NOMO-1 treated with DMSO at 0.1 percent for 48 hours (cell line): ENCODE measurements at regions not wholly inside any gene's neighbourhood (a gene's known extent, or its start where the extent isn't known, plus 50 kb on each side); places are given as distances from the start of the nearest gene placed in this dataset.
"Not testable (repeated sequence)": the region's sequence is repeated elsewhere in the genome, so short reads cannot be mapped to it uniquely, and the experiment has no call there.

Source experiments
- DNase-seq: peaks from one replicate; lab custom pipeline; 2025; ENCODE audit not compliant: unreplicated experiment; lab: John Stamatoyannopoulos, UW

DNA sequence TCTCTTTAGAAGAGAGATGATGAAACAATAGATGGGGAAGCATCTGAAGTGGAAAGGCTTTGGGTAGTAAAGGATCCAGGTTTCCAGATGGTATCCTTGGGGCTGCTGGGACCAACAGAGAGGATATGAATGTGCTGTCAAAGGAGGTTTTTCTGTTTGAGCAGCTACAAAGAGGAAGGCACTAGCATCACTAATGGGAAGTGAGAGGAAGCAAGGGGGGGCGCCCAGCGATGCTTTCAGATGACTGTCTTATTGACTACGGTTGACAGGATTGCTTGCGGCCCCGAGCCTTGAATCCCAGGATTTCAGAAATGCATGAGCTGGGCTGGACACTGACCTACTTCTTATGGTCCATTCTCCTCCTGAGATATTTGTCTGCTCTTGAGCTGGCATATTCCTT lies 103.8 kb upstream of the GALNT15 start:
- no peak for DNase-seq

DNA sequence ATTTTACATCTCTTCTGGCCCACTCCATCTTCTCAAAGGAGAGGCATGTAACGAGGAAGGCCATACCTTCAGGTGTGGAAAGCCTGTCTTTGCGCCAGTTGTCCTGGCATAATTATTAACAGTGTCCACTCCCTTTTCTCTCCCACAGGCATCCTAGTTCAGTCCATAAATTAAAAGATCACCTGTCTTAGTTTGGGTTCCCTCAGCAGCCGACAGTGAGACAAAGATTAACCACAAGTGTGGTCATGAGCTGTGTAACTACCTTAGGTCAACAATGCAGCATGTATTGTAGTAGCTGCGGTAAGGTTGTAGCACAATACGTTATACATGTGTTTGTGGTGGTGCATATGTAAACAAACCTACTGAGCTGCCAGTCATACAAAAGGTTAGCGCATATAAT lies 103.3 kb upstream of the GALNT15 start:
- DNase-seq, result no peak

DNA sequence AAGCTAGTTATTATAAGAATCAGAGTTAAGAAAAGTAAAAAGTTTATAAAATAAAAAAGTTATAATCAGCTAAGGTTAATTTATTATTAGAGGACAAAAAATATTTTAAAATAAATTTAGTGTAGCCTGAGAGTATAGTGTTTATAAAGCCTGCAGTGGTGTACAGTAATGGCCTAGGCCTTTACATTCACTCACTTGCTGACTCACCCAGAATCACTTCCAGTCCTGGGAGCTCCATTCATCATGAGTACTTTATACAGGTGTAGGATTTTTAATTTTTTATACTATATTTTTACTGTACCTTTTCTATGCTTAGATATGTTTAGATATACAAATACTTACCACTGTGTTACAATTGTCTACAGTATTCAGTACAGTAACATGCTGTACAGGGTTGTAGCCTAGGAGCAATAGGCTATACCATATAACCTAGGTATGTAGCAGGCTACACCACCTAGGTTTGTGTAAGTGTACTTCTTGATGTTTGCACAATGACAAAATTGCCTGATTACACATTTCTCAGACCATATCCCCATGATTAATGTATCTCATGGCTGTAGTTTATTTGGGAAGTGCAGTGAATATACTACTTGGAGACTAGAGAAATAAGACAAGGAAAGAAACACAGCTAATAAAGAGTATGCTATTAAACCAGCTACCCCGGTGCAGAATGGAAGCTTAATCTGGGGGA lies 101.9 kb upstream of the GALNT15 start:
- no peak for DNase-seq

DNA sequence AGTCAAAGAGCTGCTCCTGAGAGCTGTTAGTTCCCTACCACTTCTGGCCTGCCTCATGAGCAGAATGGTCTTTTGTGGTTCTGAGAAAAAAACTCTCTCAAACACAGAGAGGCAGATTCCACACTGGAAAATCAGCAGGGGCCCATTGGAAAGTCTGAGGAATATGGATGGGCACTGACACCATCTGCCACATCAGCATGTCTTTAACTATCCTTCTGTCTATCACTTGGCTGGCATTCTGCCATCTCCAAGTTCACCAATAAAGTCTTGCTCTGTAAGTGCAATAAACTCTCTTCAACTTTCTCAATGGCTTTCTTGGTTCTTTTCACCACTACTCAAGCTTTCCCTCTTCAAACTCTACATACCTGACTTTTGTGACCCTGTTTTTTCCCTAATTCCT lies 101.3 kb upstream of the GALNT15 start:
- DNase-seq, result no peak

DNA sequence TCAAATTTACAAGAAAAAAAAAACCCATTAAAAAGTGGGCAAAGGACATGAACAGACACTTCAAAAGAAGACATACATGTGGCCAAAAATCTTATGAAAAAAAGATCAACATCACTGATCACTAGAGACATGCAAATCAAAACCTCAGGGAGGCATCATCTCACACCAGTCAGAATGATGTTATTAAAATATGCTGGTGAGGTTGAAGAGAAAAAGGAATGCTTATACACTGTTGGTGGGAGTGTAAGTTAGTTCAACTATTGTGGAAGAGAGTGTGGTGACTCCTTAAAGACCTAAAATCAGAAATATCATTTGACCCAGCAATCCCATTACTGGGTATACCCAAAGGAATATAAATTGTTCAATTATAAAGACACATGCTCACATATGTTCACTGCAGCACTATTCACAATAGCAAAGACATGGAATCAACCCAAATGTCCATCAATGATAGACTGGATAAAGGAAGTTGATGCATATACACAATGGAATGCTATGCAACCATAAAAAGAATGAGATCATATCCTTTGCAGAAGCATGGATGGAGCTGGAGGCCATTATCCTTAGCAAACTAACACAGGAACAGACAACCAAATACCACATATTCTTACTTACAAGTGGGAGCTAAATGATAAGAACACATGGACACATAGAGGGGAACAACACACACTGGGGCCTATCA lies 100.3 kb upstream of the GALNT15 start:
- not testable (repeated sequence) for DNase-seq

DNA sequence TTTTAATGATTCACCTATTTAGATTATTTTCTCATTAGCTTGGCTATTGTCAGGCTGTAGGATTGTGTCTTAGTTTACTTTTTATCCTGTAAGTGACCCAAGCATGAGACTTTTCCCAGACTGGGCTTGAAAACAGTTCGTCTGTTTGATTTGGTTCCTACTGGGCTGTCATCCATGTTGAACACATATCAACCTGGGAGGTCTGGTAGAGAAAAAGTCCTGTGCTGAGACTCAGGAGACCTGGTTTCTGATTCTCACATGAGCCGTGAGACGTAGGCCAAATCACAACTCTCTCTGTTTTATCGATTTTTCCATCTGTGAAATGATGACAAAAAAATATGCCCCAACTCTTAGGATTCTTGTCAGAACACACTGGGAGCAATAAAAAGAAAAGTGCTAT lies 98.8 kb upstream of the GALNT15 start:
- DNase-seq, result no peak

DNA sequence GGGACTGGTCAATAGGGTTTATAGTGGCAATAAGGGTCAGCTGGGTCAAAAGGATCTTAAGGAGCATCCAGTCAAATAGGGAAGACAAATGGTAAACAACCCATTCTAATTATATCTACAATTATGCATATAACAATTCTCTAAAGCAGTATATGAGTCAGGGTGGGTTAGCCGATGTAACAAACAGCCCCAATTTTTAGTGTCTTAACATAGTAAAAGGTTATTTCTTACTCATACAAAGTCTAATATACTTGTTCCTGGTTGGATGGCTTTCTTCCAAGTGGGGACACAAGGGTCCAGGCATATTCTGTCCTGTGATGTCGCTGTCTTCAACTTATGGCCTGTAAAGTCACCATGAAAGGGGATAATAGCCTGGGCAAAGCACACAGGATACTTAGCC lies 97.9 kb upstream of the GALNT15 start:
- no peak for DNase-seq

DNA sequence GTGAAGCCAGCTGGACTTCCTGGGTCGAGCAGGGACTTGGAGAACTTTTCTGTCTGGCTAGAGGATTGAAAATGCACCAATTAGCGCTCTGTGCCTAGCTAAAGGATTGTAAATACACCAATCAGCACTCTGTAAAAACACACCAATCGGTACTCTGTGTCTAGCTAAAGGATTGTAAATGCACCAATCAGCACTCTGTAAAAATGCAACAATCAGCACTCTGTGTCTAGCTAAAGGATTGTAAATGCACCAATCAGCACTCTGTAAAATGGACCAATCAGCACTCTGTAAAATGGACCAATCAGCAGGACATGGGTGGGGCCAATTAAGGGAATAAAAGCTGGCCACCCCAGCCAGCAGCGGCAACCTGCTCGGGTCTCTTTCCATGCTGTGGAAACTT lies 97.3 kb upstream of the GALNT15 start:
- DNase-seq, result not testable (repeated sequence)

DNA sequence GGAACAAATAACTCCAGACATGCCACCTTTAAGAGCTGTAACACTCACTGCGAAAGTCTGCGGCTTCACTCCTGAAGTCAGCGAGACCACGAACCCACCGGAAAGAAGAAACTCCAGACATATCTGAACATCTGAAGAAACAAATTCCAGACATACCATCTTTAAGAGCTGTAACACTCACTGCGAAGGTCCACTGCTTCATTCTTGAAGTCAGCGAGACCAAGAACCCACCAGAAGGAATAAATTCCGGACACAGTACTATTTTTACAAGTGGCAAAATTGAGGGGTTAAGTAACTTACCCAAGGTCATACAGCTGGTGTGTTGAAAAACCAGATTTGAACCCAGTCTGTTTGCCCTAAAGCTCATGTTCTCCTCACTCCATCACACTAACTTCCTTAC lies 96.8 kb upstream of the GALNT15 start:
- not testable (repeated sequence) for DNase-seq

DNA sequence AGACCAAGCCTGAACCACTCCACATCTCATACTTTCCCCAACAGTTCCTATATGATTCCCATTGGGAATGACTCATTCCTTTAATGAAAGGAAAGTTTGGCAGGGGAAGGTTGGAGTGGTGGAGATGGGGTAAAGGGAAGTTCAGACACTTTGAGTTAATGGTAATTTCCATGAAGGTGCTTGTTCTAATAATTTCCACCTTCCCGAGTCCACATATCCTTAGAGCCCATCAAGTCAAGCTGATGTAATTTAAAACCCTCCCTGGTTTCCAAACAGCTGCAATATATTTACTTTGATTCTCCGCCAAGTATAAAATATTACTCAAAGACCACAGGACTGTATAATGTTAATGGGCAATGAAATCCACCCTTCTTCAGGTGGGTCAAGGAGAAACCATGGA lies 95.0 kb upstream of the GALNT15 start:
- no peak for DNase-seq

DNA sequence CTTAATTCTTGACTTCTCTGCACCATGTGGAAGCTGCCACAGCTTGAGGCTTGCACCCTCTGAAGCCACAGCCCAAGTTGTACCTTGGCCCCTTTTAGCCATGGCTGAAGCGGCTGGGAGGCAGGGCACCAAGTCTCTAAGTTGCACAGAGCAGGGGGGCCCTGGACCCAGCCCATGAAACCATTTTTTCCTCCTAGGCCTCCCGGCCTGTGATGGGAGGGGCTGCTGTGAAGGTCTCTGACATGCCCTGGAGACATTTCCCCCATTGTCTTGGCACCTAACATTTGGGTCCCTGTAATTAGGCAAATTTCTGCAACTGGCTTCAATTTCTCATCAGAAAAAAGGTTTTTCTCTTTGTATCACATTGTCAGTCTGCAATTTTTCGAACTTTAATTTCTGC lies 92.8 kb upstream of the GALNT15 start:
- DNase-seq, result no peak

DNA sequence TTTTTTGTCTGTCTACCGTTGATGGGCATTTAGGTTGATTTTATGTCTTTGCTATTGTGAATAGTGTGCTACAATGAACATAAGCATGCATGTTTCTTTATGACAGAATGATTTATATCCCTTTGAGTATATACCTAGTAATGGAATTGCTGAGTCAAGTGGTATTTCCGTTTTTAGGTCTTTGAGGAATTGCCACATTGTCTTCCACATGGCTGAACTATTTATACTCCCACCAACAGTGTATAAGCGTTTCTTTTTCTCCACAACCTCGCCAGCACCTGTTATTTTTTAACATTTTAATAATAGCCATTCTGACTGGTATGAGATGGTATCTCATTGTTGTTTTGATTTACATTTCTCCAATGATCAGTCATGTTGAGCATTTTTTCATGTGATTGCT lies 89.6 kb upstream of the GALNT15 start:
- peak; percentile 44 for DNase-seq

DNA sequence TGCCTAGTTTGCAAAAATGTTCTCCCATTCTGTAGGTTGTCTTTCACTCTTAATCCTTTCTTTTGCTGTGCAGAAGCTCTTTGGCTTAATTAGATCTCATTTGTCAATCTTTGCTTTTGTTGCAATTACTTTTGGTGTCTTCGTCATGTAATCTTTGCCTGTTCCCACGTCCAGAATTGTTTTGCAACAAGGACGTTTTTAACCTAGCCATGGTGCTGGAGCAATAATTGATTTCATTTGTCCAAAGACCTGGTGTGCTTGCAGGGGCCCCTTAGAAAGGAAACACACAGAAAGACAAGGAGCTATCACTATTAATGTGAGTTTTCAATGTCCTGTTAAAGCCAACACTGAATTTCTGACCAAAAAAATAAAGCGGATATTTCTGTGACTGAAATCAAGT lies 89.1 kb upstream of the GALNT15 start:
- peak; percentile 6 for DNase-seq

DNA sequence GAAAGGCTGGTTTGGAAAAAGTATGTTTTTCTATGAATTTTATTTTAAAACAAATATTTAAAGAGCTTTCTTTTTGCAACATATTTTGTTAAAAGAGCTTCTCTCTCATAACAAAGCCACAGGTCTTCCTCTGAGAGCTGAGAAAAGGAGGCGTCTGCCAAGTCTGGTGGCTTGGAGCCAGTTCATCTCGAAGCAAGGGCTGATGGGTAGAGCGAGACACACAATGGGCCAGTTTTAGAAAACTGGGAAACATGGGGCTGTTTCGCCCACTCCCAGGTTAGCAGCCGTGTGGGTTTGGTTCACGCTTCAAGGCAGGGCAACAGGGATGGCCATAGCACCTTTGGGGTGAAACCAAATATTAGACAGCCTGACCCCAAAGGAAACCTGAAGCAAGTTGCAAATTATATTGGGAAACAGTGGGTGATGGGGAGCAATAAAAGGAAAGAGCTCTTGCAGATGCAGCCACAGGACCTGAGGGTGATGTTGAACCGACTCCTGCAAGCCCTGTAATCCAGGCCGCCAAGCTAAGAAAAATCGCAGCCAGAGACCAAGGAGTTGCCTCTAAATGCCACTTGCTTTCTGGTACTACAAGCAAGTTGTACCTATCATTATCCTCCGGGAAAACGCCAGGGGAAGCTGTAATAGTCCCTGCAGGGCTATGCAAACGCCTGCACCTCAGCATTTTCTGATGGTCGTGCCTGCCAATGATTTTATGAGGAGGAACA lies 88.4 kb upstream of the GALNT15 start:
- no peak for DNase-seq

DNA sequence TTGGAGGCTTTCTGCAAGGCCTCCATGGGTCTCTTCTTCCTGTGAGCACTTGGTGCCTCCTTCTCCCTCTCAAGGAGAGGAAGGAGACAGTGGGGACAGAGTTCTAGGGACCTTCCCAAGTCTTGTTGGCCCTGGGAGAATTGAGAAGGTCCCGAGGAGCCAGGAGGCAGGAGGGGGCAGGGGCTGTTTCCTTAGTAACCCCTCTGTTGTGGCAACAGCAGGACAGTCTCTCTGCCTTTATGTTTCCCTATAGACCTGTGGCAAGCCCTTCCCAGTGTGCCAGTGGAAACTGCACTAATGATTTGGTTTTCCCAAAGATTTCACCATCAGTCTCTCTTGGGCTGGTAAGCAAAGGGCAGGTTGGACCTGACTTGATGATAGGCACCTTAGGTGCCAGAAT lies 87.8 kb upstream of the GALNT15 start:
- no peak for DNase-seq

DNA sequence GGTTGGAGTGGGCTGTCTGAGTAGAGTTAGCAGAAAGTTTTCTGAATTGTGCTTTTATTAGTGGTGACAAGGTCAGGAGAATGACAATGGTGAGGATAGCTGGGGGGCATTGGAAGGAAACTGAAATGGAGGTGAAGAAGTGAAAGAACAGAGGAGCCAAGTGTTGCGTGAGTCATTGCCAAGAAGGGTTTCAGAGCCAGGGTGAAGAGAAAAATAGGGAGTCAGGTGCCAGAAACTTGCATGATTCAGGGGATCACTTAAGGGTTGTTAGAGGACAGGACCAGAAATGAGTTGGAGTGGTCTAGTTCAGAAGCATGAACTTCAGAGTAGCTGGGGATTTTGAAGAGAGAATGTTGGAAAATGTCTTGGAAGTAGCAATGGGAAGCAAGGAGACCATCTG lies 86.0 kb upstream of the GALNT15 start:
- DNase-seq, result no peak

DNA sequence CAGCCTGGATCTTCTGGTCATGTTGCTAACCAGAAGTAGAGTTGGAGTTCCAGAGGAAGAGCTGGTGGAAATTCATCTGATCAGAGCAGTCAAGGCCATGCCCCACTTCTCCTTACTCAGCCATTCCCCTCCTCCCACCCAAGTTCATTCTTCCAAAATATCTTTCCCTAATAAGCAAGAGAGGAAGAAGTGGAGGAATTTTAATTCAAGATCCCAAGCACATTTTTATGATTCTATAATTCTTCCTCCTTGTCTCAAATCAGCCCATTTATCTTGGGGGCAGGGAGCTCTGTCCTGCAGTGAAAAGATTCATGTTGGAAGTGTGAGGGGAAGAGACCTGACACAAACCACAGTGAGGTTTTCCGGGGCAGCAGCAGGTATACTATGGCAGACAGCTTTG lies 85.0 kb upstream of the GALNT15 start:
- no peak for DNase-seq

DNA sequence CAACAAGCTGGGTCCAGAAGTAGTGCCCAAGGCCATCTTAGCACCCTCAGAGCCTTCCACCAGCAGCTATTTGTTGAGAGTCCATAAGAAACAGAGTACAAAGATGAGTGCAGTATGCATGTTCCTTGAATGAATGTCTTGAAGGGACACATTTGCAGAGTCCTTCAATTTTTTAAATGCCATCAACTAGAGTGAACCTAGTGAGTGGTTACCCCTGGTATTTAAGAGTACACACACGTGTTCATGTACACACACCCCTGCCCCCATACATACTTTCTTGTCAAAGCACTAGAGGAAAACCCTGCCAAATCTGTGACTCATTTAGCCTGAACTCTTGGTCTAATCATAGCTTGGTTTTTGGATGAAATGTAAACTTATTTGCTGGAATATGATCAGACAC lies 84.5 kb upstream of the GALNT15 start:
- DNase-seq, result no peak

DNA sequence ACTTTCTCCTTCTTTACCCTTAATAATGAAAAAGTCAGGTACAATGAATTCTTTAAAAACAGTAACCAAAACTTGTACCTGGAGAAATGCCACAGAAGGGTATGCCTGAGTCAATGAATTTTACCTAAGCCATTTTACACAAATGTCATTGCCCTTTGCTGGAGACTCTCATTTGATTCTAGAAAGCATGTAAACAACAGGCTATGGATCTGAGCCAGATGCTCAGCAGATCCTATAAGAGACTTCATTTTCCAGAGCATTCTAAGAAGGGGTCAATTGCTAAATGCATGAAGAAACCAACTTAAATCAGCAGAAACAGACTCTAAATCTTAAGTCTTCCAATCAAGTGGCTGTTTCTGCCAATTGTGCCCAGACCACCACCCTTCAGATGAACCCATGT lies 83.8 kb upstream of the GALNT15 start:
- DNase-seq, result no peak

DNA sequence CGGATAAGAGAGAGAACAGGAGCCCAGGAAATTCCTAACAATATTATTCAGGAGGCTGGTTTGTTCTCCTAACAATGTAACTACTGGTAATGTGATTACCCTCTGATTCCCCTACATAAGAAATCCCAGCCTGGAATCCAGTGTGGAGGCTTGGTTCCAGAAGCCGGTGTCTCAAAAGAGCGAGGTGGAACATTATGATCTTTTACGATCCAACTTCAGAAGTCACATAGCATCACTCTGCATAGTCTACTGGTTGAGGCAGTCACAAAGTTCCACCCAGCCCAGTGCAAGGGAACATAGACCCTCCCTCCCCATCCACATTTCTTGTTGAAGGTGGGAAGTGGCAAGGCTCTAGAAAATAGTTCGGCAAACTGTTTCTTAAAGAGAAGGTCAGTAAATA lies 81.6 kb upstream of the GALNT15 start:
- no peak for DNase-seq

DNA sequence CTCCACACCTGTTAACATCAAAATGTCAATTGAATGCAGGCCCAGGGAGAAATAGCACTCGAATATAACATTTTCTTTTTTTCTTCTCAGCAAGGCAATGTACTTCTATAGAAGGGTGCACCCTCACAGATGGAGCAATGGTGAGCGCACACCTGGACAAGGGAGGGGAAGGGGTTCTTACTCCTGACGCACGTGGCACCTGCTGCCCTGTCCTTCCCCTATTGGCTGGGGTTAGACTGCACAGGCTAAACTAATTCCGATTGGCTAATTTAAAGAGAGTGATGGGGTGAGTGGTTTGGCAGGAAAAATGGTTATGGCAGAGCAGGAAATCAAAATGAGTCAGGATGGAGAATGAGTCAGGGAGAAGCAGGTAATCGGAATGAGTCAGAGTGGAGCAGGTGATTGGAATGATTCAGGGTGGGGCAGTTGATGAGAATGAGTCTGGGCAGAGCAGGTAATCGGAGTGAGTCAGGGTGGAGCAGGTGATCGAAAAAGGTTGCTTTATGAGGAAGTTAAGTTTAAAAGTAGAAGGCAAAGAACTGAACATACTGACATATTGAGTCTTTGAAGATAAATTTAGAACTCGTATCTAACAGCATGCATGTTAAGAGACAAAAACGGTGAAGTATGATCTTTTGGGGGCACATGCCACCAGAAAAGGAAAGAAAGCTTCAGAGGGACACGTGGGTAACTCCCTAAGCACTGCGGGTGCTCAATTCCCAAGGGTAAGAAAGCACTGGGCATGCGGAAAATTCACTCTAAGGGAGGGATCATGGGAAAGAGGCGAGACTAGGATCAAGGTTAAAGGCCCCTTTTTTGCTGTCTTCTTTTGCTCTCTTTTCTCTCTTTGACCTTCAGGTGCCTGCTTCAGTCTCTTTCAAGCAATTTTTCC lies 72.9 kb upstream of the GALNT15 start:
- no peak for DNase-seq
